ENCODE measurements at regions not wholly inside any gene's neighbourhood (a gene's known extent, or its start where the extent isn't known, plus 50 kb on each side); places are given as distances from the start of the nearest gene placed in this dataset.

DNA sequence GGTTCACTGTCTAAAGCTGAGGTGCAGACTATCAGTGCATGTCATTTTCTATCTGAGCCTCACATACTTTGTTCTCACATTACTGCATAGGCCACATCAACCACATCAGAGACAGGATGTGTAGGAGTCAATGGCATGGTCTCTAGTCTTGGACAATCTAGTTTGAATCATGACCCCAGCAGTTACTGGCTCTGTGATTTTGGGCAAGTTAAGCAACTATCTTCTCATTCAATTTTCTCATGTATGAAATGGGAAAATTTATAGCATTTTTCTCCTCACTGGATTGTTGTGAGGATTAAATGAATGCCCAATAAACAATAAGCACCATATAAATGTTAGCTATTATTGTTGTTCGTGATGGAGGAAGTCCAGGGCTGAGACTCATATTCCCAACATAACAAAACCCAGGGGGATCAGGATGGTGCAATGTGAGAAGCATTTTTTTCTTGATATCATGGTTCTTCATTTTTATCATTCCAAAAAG, 432.6 kb downstream of the LRIG3 start:
- DNase-seq (ENCODE audit: low spot score) = no peak
- no peaks in the 10 kb centered on the region for H3K36me3 ChIP-seq (ENCODE audit: control insufficient read depth in 4 of 4, insufficient read depth in 3 of 4, low read depth in 1 of 4, low read length in 3 of 4)
- 65% methylated on average over 1 of the region's 1 CpG for WGBS
- peaks cover 0 to 2% (median 0%) of the 10 kb centered on the region in 4 donors for H3K27me3 ChIP-seq (ENCODE audit: control insufficient read depth in 4 of 4, insufficient read depth in 4 of 4, low read length in 3 of 4)
- TF ChIP-seq RXRA (IDR thresholded peaks at IDR 0.05) = no peak
- TF ChIP-seq JUND (IDR thresholded peaks at IDR 0.05) = no peak
- no peak for TF ChIP-seq TAF1 (conservative IDR thresholded peaks at IDR 0.05)
- TF ChIP-seq, protein P1, sequence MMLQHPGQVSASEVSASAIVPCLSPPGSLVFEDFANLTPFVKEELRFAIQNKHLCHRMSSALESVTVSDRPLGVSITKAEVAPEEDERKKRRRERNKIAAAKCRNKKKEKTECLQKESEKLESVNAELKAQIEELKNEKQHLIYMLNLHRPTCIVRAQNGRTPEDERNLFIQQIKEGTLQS (IDR thresholded peaks at IDR 0.05) = no peak
- TF ChIP-seq SP1 (IDR thresholded peaks at IDR 0.05) = no peak
- no peaks in the 10 kb centered on the region for H3K9me3 ChIP-seq (ENCODE audit: control insufficient read depth in 4 of 4, low read length in 3 of 4)
- H3K27ac ChIP-seq (ENCODE audit: low read depth in 1 of 2, low read length in 2 of 2) = no peak overlapping the region
- H3K9ac ChIP-seq (ENCODE audit: low read depth in 1 of 2, low read length in 2 of 2) = no peak overlapping the region
- no peaks in the 10 kb centered on the region for H3K4me1 ChIP-seq (ENCODE audit: control insufficient read depth in 4 of 4, insufficient read depth in 4 of 4, low read length in 3 of 4)
- H3K4me3 ChIP-seq (ENCODE audit: low read depth in 1 of 3, low read length in 3 of 3) = no peak overlapping the region

DNA sequence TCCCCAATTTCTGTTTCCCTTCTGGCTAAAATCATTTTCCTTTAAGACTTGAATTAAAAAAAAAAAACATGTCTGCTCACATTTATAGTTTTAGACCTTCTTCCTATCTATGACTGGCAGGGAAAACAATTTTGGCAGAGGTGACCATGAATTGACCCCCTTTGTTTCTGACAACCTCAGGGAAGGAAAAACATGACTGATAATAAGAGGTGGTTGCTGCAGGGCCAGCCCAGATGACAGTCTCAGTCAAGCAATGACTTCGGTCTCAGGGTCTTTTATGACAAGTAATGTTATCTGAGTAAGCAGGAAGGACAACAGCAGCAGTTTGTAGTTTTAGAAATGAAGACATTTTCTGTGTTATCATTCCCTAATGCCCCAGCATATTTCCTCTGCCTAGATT, 430.9 kb downstream of the LRIG3 start:
- WGBS = 61% methylated on average over 1 of the region's 1 CpG
- no peak for TF ChIP-seq YY1 (IDR thresholded peaks at IDR 0.05)
- TF ChIP-seq NR2F2 (IDR thresholded peaks at IDR 0.05) = peak; percentile 71
- no peak for TF ChIP-seq RAD21 (IDR thresholded peaks at IDR 0.05)

DNA sequence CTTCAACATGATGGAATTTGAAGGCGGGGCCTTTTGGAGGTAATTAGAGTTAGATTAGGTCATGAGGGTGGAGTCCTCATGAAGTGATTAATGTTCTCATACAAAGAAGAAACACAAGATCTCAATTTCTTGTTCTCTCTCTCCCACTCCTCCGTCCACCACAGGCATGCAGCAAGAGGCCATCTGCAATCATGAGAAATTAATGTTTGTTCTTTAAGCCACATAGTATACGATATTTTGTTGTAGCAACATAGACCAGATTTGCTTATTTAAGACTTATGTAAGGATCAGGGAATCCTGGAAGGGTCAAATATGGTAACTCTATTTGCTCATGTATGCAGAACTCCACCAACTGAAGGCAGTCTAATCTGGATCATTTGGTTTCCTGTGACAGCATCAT, 429.0 kb downstream of the LRIG3 start:
- no peak overlapping the region for H3K4me3 ChIP-seq (ENCODE audit: low read depth in 1 of 3, low read length in 3 of 3)
- WGBS = 82% methylated on average over 3 of the region's 3 CpGs
- no peak for TF ChIP-seq RAD21 (IDR thresholded peaks at IDR 0.05)
- TF ChIP-seq, protein P2, sequence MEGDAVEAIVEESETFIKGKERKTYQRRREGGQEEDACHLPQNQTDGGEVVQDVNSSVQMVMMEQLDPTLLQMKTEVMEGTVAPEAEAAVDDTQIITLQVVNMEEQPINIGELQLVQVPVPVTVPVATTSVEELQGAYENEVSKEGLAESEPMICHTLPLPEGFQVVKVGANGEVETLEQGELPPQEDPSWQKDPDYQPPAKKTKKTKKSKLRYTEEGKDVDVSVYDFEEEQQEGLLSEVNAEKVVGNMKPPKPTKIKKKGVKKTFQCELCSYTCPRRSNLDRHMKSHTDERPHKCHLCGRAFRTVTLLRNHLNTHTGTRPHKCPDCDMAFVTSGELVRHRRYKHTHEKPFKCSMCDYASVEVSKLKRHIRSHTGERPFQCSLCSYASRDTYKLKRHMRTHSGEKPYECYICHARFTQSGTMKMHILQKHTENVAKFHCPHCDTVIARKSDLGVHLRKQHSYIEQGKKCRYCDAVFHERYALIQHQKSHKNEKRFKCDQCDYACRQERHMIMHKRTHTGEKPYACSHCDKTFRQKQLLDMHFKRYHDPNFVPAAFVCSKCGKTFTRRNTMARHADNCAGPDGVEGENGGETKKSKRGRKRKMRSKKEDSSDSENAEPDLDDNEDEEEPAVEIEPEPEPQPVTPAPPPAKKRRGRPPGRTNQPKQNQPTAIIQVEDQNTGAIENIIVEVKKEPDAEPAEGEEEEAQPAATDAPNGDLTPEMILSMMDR (IDR thresholded peaks at IDR 0.05; ENCODE audit: low read depth, low read length, missing input control) = no peak
- TF ChIP-seq TAF1 (conservative IDR thresholded peaks at IDR 0.05) = no peak
- no peak for TF ChIP-seq RXRA (IDR thresholded peaks at IDR 0.05)
- TF ChIP-seq FOXA2 (IDR thresholded peaks at IDR 0.05) = no peak

More for the DNA sequence above, 430.9 kb downstream of the LRIG3 start:
- H3K36me3 ChIP-seq (ENCODE audit: control insufficient read depth in 4 of 4, insufficient read depth in 3 of 4, low read depth in 1 of 4, low read length in 3 of 4) = no peaks in the 10 kb centered on the region
- no peak for DNase-seq (ENCODE audit: low spot score)
- H3K9ac ChIP-seq (ENCODE audit: low read depth in 1 of 2, low read length in 2 of 2) = no peak overlapping the region
- no peaks in the 10 kb centered on the region for H3K9me3 ChIP-seq (ENCODE audit: control insufficient read depth in 4 of 4, low read length in 3 of 4)
- peaks cover 0 to 2% (median 0%) of the 10 kb centered on the region in 4 donors for H3K27me3 ChIP-seq (ENCODE audit: control insufficient read depth in 4 of 4, insufficient read depth in 4 of 4, low read length in 3 of 4)
- no peak overlapping the region for H3K4me3 ChIP-seq (ENCODE audit: low read depth in 1 of 3, low read length in 3 of 3)
- no peak overlapping the region for H3K27ac ChIP-seq (ENCODE audit: low read depth in 1 of 2, low read length in 2 of 2)
- no peaks in the 10 kb centered on the region for H3K4me1 ChIP-seq (ENCODE audit: control insufficient read depth in 4 of 4, insufficient read depth in 4 of 4, low read length in 3 of 4)

DNA sequence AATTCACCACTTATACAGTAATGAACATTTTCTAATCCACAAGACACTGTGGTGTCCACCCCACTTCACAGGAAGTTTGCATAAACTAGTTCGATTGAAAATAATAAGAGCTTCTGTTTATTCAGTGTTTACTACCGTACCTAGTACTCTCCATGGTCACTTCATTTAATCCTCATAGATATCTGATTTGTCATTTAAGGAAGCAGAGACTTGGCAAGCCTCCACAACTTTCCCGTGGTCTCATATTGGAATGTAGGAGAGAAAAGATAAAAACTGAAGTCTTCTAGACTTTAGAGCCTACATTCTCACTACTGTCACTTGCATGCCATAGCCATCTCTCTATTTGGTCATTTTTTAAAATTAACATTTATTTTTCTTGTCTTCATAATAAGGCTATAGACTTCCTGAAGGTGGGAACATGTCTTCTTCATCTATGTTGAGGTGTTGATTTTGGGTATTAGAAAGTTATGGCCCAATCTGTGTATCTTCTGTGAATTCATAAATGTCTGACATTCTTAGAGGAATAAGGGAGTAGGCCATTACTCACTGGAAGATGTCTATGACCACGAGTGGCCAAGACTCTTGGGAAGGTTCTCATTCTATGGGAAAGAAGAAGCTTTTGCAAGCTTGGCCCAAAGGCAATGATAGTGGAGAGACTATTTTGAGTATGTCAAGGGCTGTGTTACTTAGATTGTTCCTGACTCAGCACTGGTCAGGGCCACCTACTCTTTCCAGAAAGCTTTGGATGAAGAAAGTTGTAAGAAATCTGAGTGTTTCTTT, 423.7 kb downstream of the LRIG3 start:
- DNase-seq (ENCODE audit: low spot score) = no peak
- Histone ChIP-seq H3K27ac (ENCODE audit: low read depth in 1 of 2, low read length in 2 of 2) (no peak overlapping the region), H3K9ac (ENCODE audit: low read depth in 1 of 2, low read length in 2 of 2) (no peak overlapping the region), H3K4me1 (ENCODE audit: control insufficient read depth in 4 of 4, insufficient read depth in 4 of 4, low read length in 3 of 4) (no peaks in the 10 kb centered on the region), H3K9me3 (ENCODE audit: control insufficient read depth in 4 of 4, low read length in 3 of 4) (no peaks in the 10 kb centered on the region), H3K4me3 (ENCODE audit: low read depth in 1 of 3, low read length in 3 of 3) (no peak overlapping the region), H3K27me3 (ENCODE audit: control insufficient read depth in 4 of 4, insufficient read depth in 4 of 4, low read length in 3 of 4) (no peaks in the 10 kb centered on the region), H3K36me3 (ENCODE audit: control insufficient read depth in 4 of 4, insufficient read depth in 3 of 4, low read depth in 1 of 4, low read length in 3 of 4) (no peaks in the 10 kb centered on the region)
- 71% methylated on average over 4 of the region's 4 CpGs for WGBS
- TF ChIP-seq NR2F2 (IDR thresholded peaks at IDR 0.05) (no peak), FOXA1 (IDR thresholded peaks at IDR 0.05) (no peak), EGR1 (IDR thresholded peaks at IDR 0.05; ENCODE audit: low read depth in 2 of 2) (no peak), HNF4A (conservative IDR thresholded peaks at IDR 0.05) (no peak), SP1 (IDR thresholded peaks at IDR 0.05) (no peak), YY1 (IDR thresholded peaks at IDR 0.05) (no peak), RXRA (IDR thresholded peaks at IDR 0.05) (no peak), TAF1 (conservative IDR thresholded peaks at IDR 0.05) (no peak), JUND (IDR thresholded peaks at IDR 0.05) (no peak), GABPA (IDR thresholded peaks at IDR 0.05 in 1 of 2, conservative IDR thresholded peaks at IDR 0.05 in 1 of 2) (no peak), FOXA2 (IDR thresholded peaks at IDR 0.05) (no peak), RAD21 (IDR thresholded peaks at IDR 0.05) (no peak)
- TF ChIP-seq, protein P3, sequence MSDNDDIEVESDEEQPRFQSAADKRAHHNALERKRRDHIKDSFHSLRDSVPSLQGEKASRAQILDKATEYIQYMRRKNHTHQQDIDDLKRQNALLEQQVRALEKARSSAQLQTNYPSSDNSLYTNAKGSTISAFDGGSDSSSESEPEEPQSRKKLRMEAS (IDR thresholded peaks at IDR 0.05) = no peak
- TF ChIP-seq, protein P2 (IDR thresholded peaks at IDR 0.05; ENCODE audit: low read depth, low read length, missing input control) = no peak

More for the DNA sequence above, 429.0 kb downstream of the LRIG3 start:
- no peak for DNase-seq (ENCODE audit: low spot score)
- no peak overlapping the region for H3K9ac ChIP-seq (ENCODE audit: low read depth in 1 of 2, low read length in 2 of 2)
- no peak overlapping the region for H3K27ac ChIP-seq (ENCODE audit: low read depth in 1 of 2, low read length in 2 of 2)
- H3K9me3 ChIP-seq (ENCODE audit: control insufficient read depth in 4 of 4, low read length in 3 of 4) = no peaks in the 10 kb centered on the region
- peaks cover 0 to 2% (median 0%) of the 10 kb centered on the region in 4 donors for H3K27me3 ChIP-seq (ENCODE audit: control insufficient read depth in 4 of 4, insufficient read depth in 4 of 4, low read length in 3 of 4)
- H3K4me1 ChIP-seq (ENCODE audit: control insufficient read depth in 4 of 4, insufficient read depth in 4 of 4, low read length in 3 of 4) = no peaks in the 10 kb centered on the region
- H3K36me3 ChIP-seq (ENCODE audit: control insufficient read depth in 4 of 4, insufficient read depth in 3 of 4, low read depth in 1 of 4, low read length in 3 of 4) = no peaks in the 10 kb centered on the region

Measured in liver (tissue), 8 donors.